ENCODE measurements at regions not wholly inside any gene's neighbourhood (a gene's known extent, or its start where the extent isn't known, plus 50 kb on each side); places are given as distances from the start of the nearest gene placed in this dataset.

DNA sequence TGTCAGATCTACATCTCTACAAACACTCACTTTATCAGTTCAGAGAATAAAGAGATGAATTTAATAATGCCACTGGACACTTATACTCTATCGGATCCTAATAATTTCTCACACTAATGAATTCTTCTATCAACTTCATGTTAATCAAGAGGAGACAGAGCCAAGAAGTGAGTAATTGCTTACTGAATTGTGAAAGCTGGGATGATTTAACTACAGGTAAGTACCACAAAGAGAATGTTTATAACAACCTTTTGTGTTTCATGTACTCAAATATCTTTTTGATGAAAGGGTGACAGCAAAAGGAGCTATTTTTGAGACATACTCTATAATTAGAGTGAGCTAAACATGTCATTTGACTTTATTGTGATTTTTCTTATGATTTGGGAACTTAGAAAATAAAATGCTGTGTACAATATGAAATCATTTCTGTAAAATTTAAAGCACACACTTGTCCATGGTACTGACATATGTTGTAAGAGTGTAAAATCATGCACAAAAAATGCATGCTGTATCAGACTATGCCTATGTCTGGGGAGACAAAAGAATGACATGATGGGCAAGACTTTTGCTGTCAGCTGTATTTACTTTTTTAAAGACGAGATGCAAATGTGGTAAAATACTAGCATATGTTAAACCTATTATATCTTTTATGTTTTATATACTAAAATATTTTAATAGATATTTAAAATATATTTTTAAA is 361.2 kb downstream of the CCER1 start:
- Histone ChIP-seq H3K4me2 (ENCODE audit: insufficient read depth, low read length) (no peak overlapping the region), H2AFZ (ENCODE audit: low read depth, low read length) (no peak overlapping the region), H3K4me3 (replicated peaks in 1 of 3; ENCODE audit: insufficient read depth in 1 of 3, low read depth in 1 of 3, low read length in 3 of 3) (no peak overlapping the region), H3K27me3 (ENCODE audit: control insufficient read depth in 2 of 2, insufficient read depth in 2 of 2, low read length in 2 of 2) (no peaks in the 10 kb centered on the region), H3K9me1 (replicated peaks; ENCODE audit: control insufficient read depth, extremely low read depth, insufficient read depth, low read length) (no peaks in the 10 kb centered on the region), H4K20me1 (replicated peaks; ENCODE audit: control insufficient read depth, extremely low read depth, insufficient read depth, low read length) (no peaks in the 10 kb centered on the region), H3K4me1 (ENCODE audit: control insufficient read depth, extremely low read depth, insufficient read depth, low read length) (no peaks in the 10 kb centered on the region), H3K9me3 (replicated peaks; ENCODE audit: control insufficient read depth, insufficient read depth, low read length) (no peaks in the 10 kb centered on the region), H3K27ac (ENCODE audit: insufficient read depth, low read depth, low read length) (no peak overlapping the region), H3K9ac (replicated peaks; ENCODE audit: extremely low read depth, insufficient read depth, low read length) (no peak overlapping the region), H3K79me2 (ENCODE audit: control insufficient read depth, insufficient read depth, low read length) (no peaks in the 10 kb centered on the region), H3K36me3 (ENCODE audit: control insufficient read depth in 2 of 2, extremely low read depth in 1 of 2, insufficient read depth in 2 of 2, low read length in 2 of 2) (no peaks in the 10 kb centered on the region)
- CTCF ChIA-PET = no interaction called here
- DNase-seq (ENCODE audit: low read depth, low spot score) = no peak
- TF ChIP-seq POLR2A (IDR thresholded peaks at IDR 0.05; ENCODE audit: low read depth, low read length) (no peak), JUN (IDR thresholded peaks at IDR 0.05; ENCODE audit: borderline replicate concordance, insufficient read depth, insufficient read length, low read depth) (no peak), GATA2 (IDR thresholded peaks at IDR 0.05; ENCODE audit: insufficient read depth, insufficient read length, low read depth, low read length) (no peak), FOS (IDR thresholded peaks at IDR 0.05; ENCODE audit: borderline replicate concordance, insufficient read depth, low read length) (no peak), POLR2AphosphoS5 (IDR thresholded peaks at IDR 0.05; ENCODE audit: insufficient read depth, low read depth, low read length) (no peak), MYC (IDR thresholded peaks at IDR 0.05; ENCODE audit: low read depth, low read length) (no peak), EZH2 (IDR thresholded peaks at IDR 0.05; ENCODE audit: borderline replicate concordance, low read depth, low read length, severe bottlenecking) (no peak)
- TF ChIP-seq, protein P1, sequence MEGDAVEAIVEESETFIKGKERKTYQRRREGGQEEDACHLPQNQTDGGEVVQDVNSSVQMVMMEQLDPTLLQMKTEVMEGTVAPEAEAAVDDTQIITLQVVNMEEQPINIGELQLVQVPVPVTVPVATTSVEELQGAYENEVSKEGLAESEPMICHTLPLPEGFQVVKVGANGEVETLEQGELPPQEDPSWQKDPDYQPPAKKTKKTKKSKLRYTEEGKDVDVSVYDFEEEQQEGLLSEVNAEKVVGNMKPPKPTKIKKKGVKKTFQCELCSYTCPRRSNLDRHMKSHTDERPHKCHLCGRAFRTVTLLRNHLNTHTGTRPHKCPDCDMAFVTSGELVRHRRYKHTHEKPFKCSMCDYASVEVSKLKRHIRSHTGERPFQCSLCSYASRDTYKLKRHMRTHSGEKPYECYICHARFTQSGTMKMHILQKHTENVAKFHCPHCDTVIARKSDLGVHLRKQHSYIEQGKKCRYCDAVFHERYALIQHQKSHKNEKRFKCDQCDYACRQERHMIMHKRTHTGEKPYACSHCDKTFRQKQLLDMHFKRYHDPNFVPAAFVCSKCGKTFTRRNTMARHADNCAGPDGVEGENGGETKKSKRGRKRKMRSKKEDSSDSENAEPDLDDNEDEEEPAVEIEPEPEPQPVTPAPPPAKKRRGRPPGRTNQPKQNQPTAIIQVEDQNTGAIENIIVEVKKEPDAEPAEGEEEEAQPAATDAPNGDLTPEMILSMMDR (IDR thresholded peaks at IDR 0.05; ENCODE audit: extremely low read depth in 1 of 2, insufficient read depth in 1 of 2, low read depth in 1 of 2, low read length in 2 of 2) = no peak
- TF ChIP-seq, protein P2, sequence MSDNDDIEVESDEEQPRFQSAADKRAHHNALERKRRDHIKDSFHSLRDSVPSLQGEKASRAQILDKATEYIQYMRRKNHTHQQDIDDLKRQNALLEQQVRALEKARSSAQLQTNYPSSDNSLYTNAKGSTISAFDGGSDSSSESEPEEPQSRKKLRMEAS (IDR thresholded peaks at IDR 0.05; ENCODE audit: insufficient read depth, insufficient read length) = no peak
- intact Hi-C loops (cut with micrococcal nuclease) = no loop called here
- dilution Hi-C loops (cut with MboI; ENCODE audit: extremely low pct_ligation_motif_present, low sequenced_read_pairs) = no loop called here
- BruUV-seq (replicated peaks) = no TSS peak
- POLR2A ChIA-PET = no interaction called here
- FAIRE-seq = no peak
